Gastrocnemius medialis (tissue), 4 donors: ENCODE measurements at regions not wholly inside any gene's neighbourhood (a gene's known extent, or its start where the extent isn't known, plus 50 kb on each side); places are given as distances from the start of the nearest gene placed in this dataset.

Source experiments
- POLR2A ChIP-seq, 2 donors: fragments of 450-650 bp; IDR thresholded peaks; one replicate each; pipeline ENCODE4 v1.6.1; 2017; ENCODE audit warnings: antibody characterized with exemption in 2 of 2, mild to moderate bottlenecking in 2 of 2, moderate library complexity in 2 of 2
- TF ChIP-seq, protein P1 (sequence below), 5 experiments: fragments of 450-650 bp in 3 of 5; fragments of 200-600 bp in 2 of 5; sonication (generic) in 2 of 5; IDR thresholded peaks in 4 of 5; conservative IDR thresholded peaks in 1 of 5; 1 replicate in 4 of 5; 2 replicates in 1 of 5; pipeline ENCODE4 v1.5.1; 2016 to 2019; ENCODE audit warnings: antibody characterized with exemption in 5 of 5, mild to moderate bottlenecking in 3 of 5, moderate library complexity in 3 of 5

DNA sequence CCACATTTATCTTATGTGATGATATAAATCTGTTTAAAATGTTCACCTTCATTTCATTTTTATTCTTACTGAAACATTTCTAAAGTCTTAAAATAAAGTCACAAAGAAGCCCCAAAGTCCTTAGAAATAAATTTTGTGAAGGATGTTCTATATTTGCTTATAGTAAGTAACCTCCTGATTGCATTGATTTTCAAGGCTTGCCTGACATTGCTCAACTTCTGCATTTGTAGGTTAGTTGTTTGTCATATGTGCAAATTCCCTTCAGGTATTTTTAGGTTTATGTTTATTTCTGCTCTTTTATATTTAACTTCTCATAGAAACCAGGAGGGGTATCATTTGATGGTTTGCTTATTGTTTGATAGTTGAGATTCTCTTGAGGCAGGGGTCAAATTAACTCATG lies 417.8 kb downstream of the ARL4A start:
- TF ChIP-seq, protein P1, sequence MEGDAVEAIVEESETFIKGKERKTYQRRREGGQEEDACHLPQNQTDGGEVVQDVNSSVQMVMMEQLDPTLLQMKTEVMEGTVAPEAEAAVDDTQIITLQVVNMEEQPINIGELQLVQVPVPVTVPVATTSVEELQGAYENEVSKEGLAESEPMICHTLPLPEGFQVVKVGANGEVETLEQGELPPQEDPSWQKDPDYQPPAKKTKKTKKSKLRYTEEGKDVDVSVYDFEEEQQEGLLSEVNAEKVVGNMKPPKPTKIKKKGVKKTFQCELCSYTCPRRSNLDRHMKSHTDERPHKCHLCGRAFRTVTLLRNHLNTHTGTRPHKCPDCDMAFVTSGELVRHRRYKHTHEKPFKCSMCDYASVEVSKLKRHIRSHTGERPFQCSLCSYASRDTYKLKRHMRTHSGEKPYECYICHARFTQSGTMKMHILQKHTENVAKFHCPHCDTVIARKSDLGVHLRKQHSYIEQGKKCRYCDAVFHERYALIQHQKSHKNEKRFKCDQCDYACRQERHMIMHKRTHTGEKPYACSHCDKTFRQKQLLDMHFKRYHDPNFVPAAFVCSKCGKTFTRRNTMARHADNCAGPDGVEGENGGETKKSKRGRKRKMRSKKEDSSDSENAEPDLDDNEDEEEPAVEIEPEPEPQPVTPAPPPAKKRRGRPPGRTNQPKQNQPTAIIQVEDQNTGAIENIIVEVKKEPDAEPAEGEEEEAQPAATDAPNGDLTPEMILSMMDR (IDR thresholded peaks at IDR 0.05 in 4 of 5, conservative IDR thresholded peaks at IDR 0.05 in 1 of 5): no peak
- no peak for TF ChIP-seq POLR2A (IDR thresholded peaks at IDR 0.05)
